ENCODE measurements at regions not wholly inside any gene's neighbourhood (a gene's known extent, or its start where the extent isn't known, plus 50 kb on each side); places are given as distances from the start of the nearest gene placed in this dataset.

- TF ChIP-seq NFRKB (IDR thresholded peaks at IDR 0.05) (no peak), BHLHE40 (IDR thresholded peaks at IDR 0.05; ENCODE audit: borderline replicate concordance) (no peak), SUZ12 (IDR thresholded peaks at IDR 0.05) (no peak), CTBP1 (IDR thresholded peaks at IDR 0.05; ENCODE audit: borderline replicate concordance) (no peak), TARDBP (IDR thresholded peaks at IDR 0.05) (no peak), HDGF (IDR thresholded peaks at IDR 0.05; ENCODE audit: borderline replicate concordance) (no peak), ELF4 (IDR thresholded peaks at IDR 0.05) (no peak), L3MBTL2 (conservative IDR thresholded peaks at IDR 0.05) (no peak), FOXM1 (IDR thresholded peaks at IDR 0.05; ENCODE audit: borderline replicate concordance) (no peak), FOXK2 (IDR thresholded peaks at IDR 0.05) (no peak), ARNT (IDR thresholded peaks at IDR 0.05) (no peak), SP1 (IDR thresholded peaks at IDR 0.05) (no peak), LEF1 (IDR thresholded peaks at IDR 0.05; ENCODE audit: borderline replicate concordance) (no peak), FOXA1 (IDR thresholded peaks at IDR 0.05) (no peak), ZNF384 (IDR thresholded peaks at IDR 0.05) (no peak)
- TF ChIP-seq, protein P1, sequence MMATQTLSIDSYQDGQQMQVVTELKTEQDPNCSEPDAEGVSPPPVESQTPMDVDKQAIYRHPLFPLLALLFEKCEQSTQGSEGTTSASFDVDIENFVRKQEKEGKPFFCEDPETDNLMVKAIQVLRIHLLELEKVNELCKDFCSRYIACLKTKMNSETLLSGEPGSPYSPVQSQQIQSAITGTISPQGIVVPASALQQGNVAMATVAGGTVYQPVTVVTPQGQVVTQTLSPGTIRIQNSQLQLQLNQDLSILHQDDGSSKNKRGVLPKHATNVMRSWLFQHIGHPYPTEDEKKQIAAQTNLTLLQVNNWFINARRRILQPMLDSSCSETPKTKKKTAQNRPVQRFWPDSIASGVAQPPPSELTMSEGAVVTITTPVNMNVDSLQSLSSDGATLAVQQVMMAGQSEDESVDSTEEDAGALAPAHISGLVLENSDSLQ (IDR thresholded peaks at IDR 0.05) = no peak
- ChIA-PET POLR2A (no interaction called here), CTCF (no interaction called here)
- no peak for DNase-seq (ENCODE audit: extremely low spot score)
These were observed 622.9 kb upstream of the ADAMTS5 start for GRCh38 chr21:27589781-27590180.

GRCh38 chr21:27586986-27587385 lies 620.1 kb upstream of the ADAMTS5 start:
- ChIA-PET POLR2A (no interaction called here), CTCF (no interaction called here)
- TF ChIP-seq SP1 (IDR thresholded peaks at IDR 0.05) (no peak), LEF1 (IDR thresholded peaks at IDR 0.05; ENCODE audit: borderline replicate concordance) (no peak)
- TF ChIP-seq, protein P1 (IDR thresholded peaks at IDR 0.05) = no peak
- DNase-seq (ENCODE audit: extremely low spot score) = no peak

DNA sequence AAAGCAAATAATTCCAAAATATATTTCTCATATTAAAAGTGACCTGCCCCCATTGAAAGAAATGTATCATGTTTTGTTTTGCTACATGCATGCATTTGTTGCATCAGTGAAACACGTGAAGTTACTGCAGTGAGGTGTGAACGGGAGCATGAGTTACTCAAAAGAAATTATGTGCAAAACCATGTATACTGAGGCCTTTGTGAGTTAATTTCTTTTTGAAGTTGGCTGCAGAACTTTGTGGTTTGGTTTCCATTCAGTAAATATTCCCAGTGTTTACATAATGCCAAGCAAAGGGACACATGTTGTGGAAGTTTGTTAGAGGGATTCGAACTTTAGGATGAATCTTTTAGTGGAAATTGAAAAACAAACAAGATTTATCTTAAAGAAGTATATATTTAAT lies 619.4 kb upstream of the ADAMTS5 start:
- ChIA-PET CTCF (no interaction called here), POLR2A (no interaction called here)
- no peak for TF ChIP-seq SUZ12 (IDR thresholded peaks at IDR 0.05)
- TF ChIP-seq FOXA1 (IDR thresholded peaks at IDR 0.05) = no peak
- TF ChIP-seq ELF4 (IDR thresholded peaks at IDR 0.05) = no peak
- TF ChIP-seq LEF1 (IDR thresholded peaks at IDR 0.05; ENCODE audit: borderline replicate concordance) = no peak
- no peak for DNase-seq (ENCODE audit: extremely low spot score)

- TF ChIP-seq FOXM1 (IDR thresholded peaks at IDR 0.05; ENCODE audit: borderline replicate concordance) (no peak), ARNT (IDR thresholded peaks at IDR 0.05) (no peak), SUZ12 (IDR thresholded peaks at IDR 0.05) (no peak), BHLHE40 (IDR thresholded peaks at IDR 0.05; ENCODE audit: borderline replicate concordance) (no peak), ZNF384 (IDR thresholded peaks at IDR 0.05) (no peak), LEF1 (IDR thresholded peaks at IDR 0.05; ENCODE audit: borderline replicate concordance) (no peak), FOXK2 (IDR thresholded peaks at IDR 0.05) (no peak), HDGF (IDR thresholded peaks at IDR 0.05; ENCODE audit: borderline replicate concordance) (no peak), TARDBP (IDR thresholded peaks at IDR 0.05) (no peak), L3MBTL2 (conservative IDR thresholded peaks at IDR 0.05) (no peak), CTBP1 (IDR thresholded peaks at IDR 0.05; ENCODE audit: borderline replicate concordance) (no peak), SP1 (IDR thresholded peaks at IDR 0.05) (no peak), ELF4 (IDR thresholded peaks at IDR 0.05) (no peak), FOXA1 (IDR thresholded peaks at IDR 0.05) (no peak), NFRKB (IDR thresholded peaks at IDR 0.05) (no peak)
- TF ChIP-seq, protein P1 (IDR thresholded peaks at IDR 0.05) = no peak
- ChIA-PET POLR2A (no interaction called here), CTCF (interaction anchor here (0.5 kb wide), 1 partner anchor 673 kb away, joined by 5 read pairs; no protein-coding TSS in a partner anchor)
- no peak for DNase-seq (ENCODE audit: extremely low spot score)
These were observed 617.4 kb upstream of the ADAMTS5 start for GRCh38 chr21:27584256-27584655.

- CTCF ChIA-PET = interaction anchor here (1.1 kb wide), 1 partner anchor 77 kb away, joined by 3 read pairs; no protein-coding TSS in a partner anchor
- POLR2A ChIA-PET = no interaction called here
- DNase-seq (ENCODE audit: extremely low spot score) = no peak
- TF ChIP-seq NFRKB (IDR thresholded peaks at IDR 0.05) = no peak
- no peak for TF ChIP-seq FOXA1 (IDR thresholded peaks at IDR 0.05)
- TF ChIP-seq LEF1 (IDR thresholded peaks at IDR 0.05; ENCODE audit: borderline replicate concordance) = no peak
- no peak for TF ChIP-seq TARDBP (IDR thresholded peaks at IDR 0.05)
- no peak for TF ChIP-seq SP1 (IDR thresholded peaks at IDR 0.05)
- TF ChIP-seq BHLHE40 (IDR thresholded peaks at IDR 0.05; ENCODE audit: borderline replicate concordance) = no peak
- TF ChIP-seq ARNT (IDR thresholded peaks at IDR 0.05) = no peak
- TF ChIP-seq FOXM1 (IDR thresholded peaks at IDR 0.05; ENCODE audit: borderline replicate concordance) = no peak
- TF ChIP-seq FOXK2 (IDR thresholded peaks at IDR 0.05) = no peak
- TF ChIP-seq HDGF (IDR thresholded peaks at IDR 0.05; ENCODE audit: borderline replicate concordance) = no peak
- TF ChIP-seq L3MBTL2 (conservative IDR thresholded peaks at IDR 0.05) = no peak
- no peak for TF ChIP-seq SUZ12 (IDR thresholded peaks at IDR 0.05)
- no peak for TF ChIP-seq ELF4 (IDR thresholded peaks at IDR 0.05)
- TF ChIP-seq, protein P1 (IDR thresholded peaks at IDR 0.05) = no peak
- no peak for TF ChIP-seq ZNF384 (IDR thresholded peaks at IDR 0.05)
These were observed 616.1 kb upstream of the ADAMTS5 start for GRCh38 chr21:27582948-27583430.

Measured in HEK293T (cell line).